IMR-90 (cell line): ENCODE measurements at regions not wholly inside any gene's neighbourhood (a gene's known extent, or its start where the extent isn't known, plus 50 kb on each side); places are given as distances from the start of the nearest gene placed in this dataset.

Experiments
- ATAC-seq: fragments of 200-7000 bp; cut with Tn5 transposase; 2 replicates; pipeline ENCODE4 v1.9.1; 2020; ENCODE audit warnings: low read depth, mild to moderate bottlenecking, moderate library complexity
- BruUV-seq: library from RNA; stranded (reverse); fragments of 400-500 nt; replicated peaks from 2 replicates; lab custom pipeline; 2021; lab: Mats Ljungman, UMichigan
- CTCF ChIA-PET: fragments of 300-600 bp; formaldehyde crosslinking; extraction: SDS; loops from one replicate; lab custom pipeline; 2021; ENCODE audit warnings: antibody characterized with exemption; lab: Yijun Ruan, JAX
- POLR2A ChIA-PET: fragments of 300-600 bp; sonication (Branson Sonifier 250); formaldehyde crosslinking; loops from one replicate; lab custom pipeline; 2022; ENCODE audit warnings: antibody characterized with exemption; ENCODE audit not compliant: unreplicated experiment; lab: Charles Lee
- DNase-seq: peaks from one replicate; pipeline ENCODE4 v3.0.0; 2013
- H2AFZ ChIP-seq: replicated peaks from 2 replicates; pipeline ENCODE3; 2013; ENCODE audit warnings: low read length, mild to moderate bottlenecking; ENCODE audit not compliant: poor library complexity
- H2AK5ac ChIP-seq: 2 replicates; pipeline ENCODE4 v1.6.1; 2013; ENCODE audit warnings: low read depth, low read length, inconsistent platforms
- H2AK9ac ChIP-seq: replicated peaks from 2 replicates; pipeline ENCODE3; 2013; ENCODE audit warnings: mild to moderate bottlenecking, low read depth, low read length, moderate library complexity; ENCODE audit not compliant: poor library complexity
- H2BK120ac ChIP-seq: 2 replicates; pipeline ENCODE4 v1.6.1; 2013; ENCODE audit warnings: low read depth, low read length, inconsistent platforms
- H2BK15ac ChIP-seq: 3 replicates; pipeline ENCODE4 v1.6.1; 2013; ENCODE audit warnings: low read depth, low read length, inconsistent platforms
- H2BK20ac ChIP-seq: 2 replicates; pipeline ENCODE4 v1.6.1; 2013; ENCODE audit warnings: low read depth, mild to moderate bottlenecking, inconsistent platforms, low read length, moderate library complexity
- H2BK5ac ChIP-seq: 2 replicates; pipeline ENCODE4 v1.6.1; 2013; ENCODE audit warnings: mild to moderate bottlenecking, low read depth, low read length, inconsistent platforms; ENCODE audit not compliant: poor library complexity, severe bottlenecking
- H3K14ac ChIP-seq: replicated peaks from 2 replicates; pipeline ENCODE4 v1.6.1; 2013; ENCODE audit warnings: low read depth, low read length, inconsistent platforms
- H3K18ac ChIP-seq: 2 replicates; pipeline ENCODE4 v1.6.1; 2013; ENCODE audit warnings: low read depth, low read length, control low read depth
- H3K23ac ChIP-seq: 2 replicates; pipeline ENCODE4 v1.6.1; 2013; ENCODE audit warnings: low read depth, low read length, inconsistent platforms
- H3K27ac ChIP-seq: 2 replicates; pipeline ENCODE4 v1.5.1; 2013; ENCODE audit warnings: mild to moderate bottlenecking, control low read depth, low read length; ENCODE audit not compliant: insufficient read depth
- H3K27me3 ChIP-seq: 2 replicates; pipeline ENCODE4 v1.6.1; 2013; ENCODE audit warnings: low read length; ENCODE audit not compliant: control insufficient read depth, insufficient read depth
- H3K36me3 ChIP-seq: 2 replicates; pipeline ENCODE4 v1.6.1; 2013; ENCODE audit warnings: low read length, mixed read lengths; ENCODE audit not compliant: control insufficient read depth, insufficient read depth
- H3K4ac ChIP-seq: 2 replicates; pipeline ENCODE4 v1.6.1; 2013; ENCODE audit warnings: low read depth, low read length, inconsistent platforms
- H3K4me1 ChIP-seq: 2 replicates; pipeline ENCODE4 v1.6.1; 2013; ENCODE audit warnings: low read length, mixed read lengths; ENCODE audit not compliant: control insufficient read depth, insufficient read depth
- H3K4me2 ChIP-seq: 2 replicates; pipeline ENCODE4 v1.6.1; 2013; ENCODE audit warnings: low read depth, mild to moderate bottlenecking, control low read depth, low read length, moderate library complexity
- H3K4me3 ChIP-seq: 2 replicates; pipeline ENCODE4 v1.5.1; 2013; ENCODE audit warnings: low read depth, mild to moderate bottlenecking, control low read depth, low read length, moderate library complexity; ENCODE audit not compliant: insufficient read depth
- H3K56ac ChIP-seq: 2 replicates; pipeline ENCODE4 v1.6.1; 2013; ENCODE audit warnings: low read length, inconsistent platforms; ENCODE audit not compliant: insufficient read depth; ENCODE audit errors: extremely low read depth
- H3K79me1 ChIP-seq, 2 experiments: 2 replicates each; pipeline ENCODE4 v1.6.1; 2013; ENCODE audit warnings: low read length in 2 of 2, inconsistent platforms in 1 of 2, low read depth in 1 of 2
- H3K9ac ChIP-seq: 2 replicates; pipeline ENCODE4 v1.6.1; 2013; ENCODE audit warnings: low read depth, low read length, control low read depth
- H3K9me1 ChIP-seq: 2 replicates; pipeline ENCODE4 v1.6.1; 2013; ENCODE audit warnings: low read length, inconsistent platforms; ENCODE audit not compliant: insufficient read depth
- H3K9me3 ChIP-seq: 2 replicates; pipeline ENCODE4 v1.6.1; 2013; ENCODE audit warnings: low read length; ENCODE audit not compliant: control insufficient read depth, insufficient read depth
- H4K20me1 ChIP-seq: 2 replicates; pipeline ENCODE4 v1.6.1; 2013; ENCODE audit warnings: low read length, inconsistent platforms; ENCODE audit not compliant: insufficient read depth
- H4K5ac ChIP-seq: 2 replicates; pipeline ENCODE4 v1.6.1; 2013; ENCODE audit warnings: mild to moderate bottlenecking, low read depth, low read length, control low read depth
- H4K8ac ChIP-seq, 2 experiments: 2 replicates each; pipeline ENCODE4 v1.6.1; 2013; ENCODE audit warnings: low read depth in 2 of 2, low read length in 2 of 2, control low read depth in 1 of 2, inconsistent platforms in 1 of 2
- H4K91ac ChIP-seq: 2 replicates; pipeline ENCODE4 v1.6.1; 2013; ENCODE audit warnings: low read depth, low read length, inconsistent platforms; ENCODE audit not compliant: insufficient read depth
- CHD1 ChIP-seq: IDR thresholded peaks from 2 replicates; pipeline ENCODE4 v1.6.1; 2012; ENCODE audit warnings: low read depth, low read length, improper control_type of control experiment
- FOS ChIP-seq: fragments of 150-350 bp; IDR thresholded peaks from 2 replicates; pipeline ENCODE4 v1.6.1; 2016; ENCODE audit warnings: low read depth, low read length
- MAFK ChIP-seq: IDR thresholded peaks from 2 replicates; pipeline ENCODE4 v1.6.1; 2012; ENCODE audit warnings: low read depth, low read length, improper control_type of control experiment
- RFX5 ChIP-seq: IDR thresholded peaks from 2 replicates; pipeline ENCODE4 v1.8.0; 2012; ENCODE audit warnings: low read depth, mild to moderate bottlenecking, low read length, moderate library complexity
- WGBS, 2 experiments: methylation state at CpG; one replicate each; pipeline versions ENCODE4 v1.1.5 to v1.1.7; 2013; ENCODE audit warnings: missing lambda C conversion rate in 2 of 2; ENCODE audit not compliant: insufficient read length in 1 of 2; ENCODE audit errors: extremely low coverage in 2 of 2; 5-methylcytosine and 5-hydroxymethylcytosine counted together
- dilution Hi-C: fragments of 300-500 bp; cut with HindIII; formaldehyde crosslinking; loops from one replicate; pipeline ENCODE4 v1.14.3; 2018; ENCODE audit warnings: low sequenced_read_pairs; ENCODE audit not compliant: unreplicated experiment
- in situ Hi-C: fragments of 300-500 bp; cut with MboI; formaldehyde crosslinking; loops from 3 replicates; pipeline ENCODE4 v1.14.3; 2019; ENCODE audit warnings: low sequenced_read_pairs, inconsistent platforms, mixed read lengths
- intact Hi-C: fragments of 100-400 bp; cut with micrococcal nuclease; formaldehyde crosslinking; loops from 2 replicates; pipeline ENCODE4 v1.10.0; 2022

DNA sequence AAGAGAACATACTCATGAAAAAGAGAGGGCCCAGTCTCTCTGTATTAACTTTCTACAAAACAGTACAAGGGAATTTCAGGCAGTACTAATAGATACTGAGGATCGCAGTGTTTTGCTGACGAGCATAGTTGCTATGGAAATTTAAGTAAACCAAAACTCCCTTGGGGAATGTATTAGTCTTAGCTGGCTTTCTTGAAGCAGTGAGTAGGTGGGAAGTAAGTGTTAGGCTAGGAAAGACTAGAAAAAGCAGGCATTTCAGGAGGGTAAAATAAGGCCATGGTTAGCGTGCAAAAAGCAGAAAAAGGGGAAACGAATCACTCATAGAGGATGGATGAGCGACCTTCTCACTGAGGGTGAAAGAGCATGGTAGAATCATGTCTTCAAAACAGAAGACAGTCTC is 84.3 kb upstream of the ACTBL2 start:
- peak; percentile 89 for DNase-seq

More for the DNA sequence above, 84.3 kb upstream of the ACTBL2 start:
- no peak overlapping the region for H2BK5ac ChIP-seq
- POLR2A ChIA-PET: no interaction called here
- in situ Hi-C loops: no loop called here
- H4K8ac ChIP-seq: no peak overlapping the region
- peak; percentile 89 for TF ChIP-seq MAFK
- peak; percentile 82 for TF ChIP-seq RFX5
- no peak for TF ChIP-seq CHD1
- 0 out of 2 replicates have a peak, but pooled peaks have one; percentile 4 for TF ChIP-seq FOS
- H3K36me3 ChIP-seq: no peaks in the 10 kb centered on the region
- H3K9ac ChIP-seq: no peak overlapping the region
- no peaks in the 10 kb centered on the region for H3K9me3 ChIP-seq
- H3K56ac ChIP-seq: no peak overlapping the region
- H4K91ac ChIP-seq: no peak overlapping the region
- H2BK20ac ChIP-seq: no peak overlapping the region
- peak overlapping the region; percentile 38; the same call in 1 of the 2 replicates for H3K14ac ChIP-seq
- H3K4me3 ChIP-seq: no peak overlapping the region
- no peak overlapping the region for H3K4me2 ChIP-seq
- no peaks in the 10 kb centered on the region for H3K79me1 ChIP-seq
- H2AK5ac ChIP-seq: no peak overlapping the region
- CTCF ChIA-PET: interaction anchor here (0.6 kb wide), 1 partner anchor 40 kb away, joined by 3 read pairs; no protein-coding TSS in a partner anchor
- H3K4ac ChIP-seq: no peak overlapping the region
- no peak overlapping the region for H3K23ac ChIP-seq
- 0 out of 2 replicates have a peak overlapping the region, but pooled peaks have one; percentile 12 for H3K18ac ChIP-seq
- H3K27ac ChIP-seq: no peak overlapping the region
- H4K5ac ChIP-seq: no peak overlapping the region
- no peaks in the 10 kb centered on the region for H3K27me3 ChIP-seq
- no peak overlapping the region for H2AK9ac ChIP-seq
- BruUV-seq: no TSS peak
- intact Hi-C loops: no loop called here
- dilution Hi-C loops: no loop called here
- peaks cover 4% of the 10 kb centered on the region for H3K4me1 ChIP-seq
- WGBS, 2 experiments: 100% methylated on average over 1 of the region's 5 CpGs; no CpG with 5 or more reads in 1 of the 2 experiments
- ATAC-seq: peak; percentile 95
- no peaks in the 10 kb centered on the region for H3K9me1 ChIP-seq
- no peak overlapping the region for H2BK15ac ChIP-seq
- peak overlapping the region; percentile 51; the same call in 1 of the 2 replicates for H2BK120ac ChIP-seq
- H2AFZ ChIP-seq: no peak overlapping the region
- H4K20me1 ChIP-seq: no peaks in the 10 kb centered on the region
